GM21381 (cell line): ENCODE measurements at regions not wholly inside any gene's neighbourhood (a gene's known extent, or its start where the extent isn't known, plus 50 kb on each side); places are given as distances from the start of the nearest gene placed in this dataset.
"Not testable (repeated sequence)": the region's sequence is repeated elsewhere in the genome, so short reads cannot be mapped to it uniquely, and the experiment has no call there.

Experiments used
- ATAC-seq: cut with Tn5 transposase; IDR thresholded peaks from one replicate; pipeline ENCODE4 v1.9.1; 2021; ENCODE audit warnings: mild to moderate bottlenecking, moderate library complexity; ENCODE audit not compliant: unreplicated experiment

- no peak for ATAC-seq
Observed at GRCh38 chr5:17398866-17399835, 98.9 kb upstream of the TAF11L2 start.

- no peak for ATAC-seq
Observed at GRCh38 chr5:17399931-17400330, 98.1 kb upstream of the TAF11L2 start.

DNA sequence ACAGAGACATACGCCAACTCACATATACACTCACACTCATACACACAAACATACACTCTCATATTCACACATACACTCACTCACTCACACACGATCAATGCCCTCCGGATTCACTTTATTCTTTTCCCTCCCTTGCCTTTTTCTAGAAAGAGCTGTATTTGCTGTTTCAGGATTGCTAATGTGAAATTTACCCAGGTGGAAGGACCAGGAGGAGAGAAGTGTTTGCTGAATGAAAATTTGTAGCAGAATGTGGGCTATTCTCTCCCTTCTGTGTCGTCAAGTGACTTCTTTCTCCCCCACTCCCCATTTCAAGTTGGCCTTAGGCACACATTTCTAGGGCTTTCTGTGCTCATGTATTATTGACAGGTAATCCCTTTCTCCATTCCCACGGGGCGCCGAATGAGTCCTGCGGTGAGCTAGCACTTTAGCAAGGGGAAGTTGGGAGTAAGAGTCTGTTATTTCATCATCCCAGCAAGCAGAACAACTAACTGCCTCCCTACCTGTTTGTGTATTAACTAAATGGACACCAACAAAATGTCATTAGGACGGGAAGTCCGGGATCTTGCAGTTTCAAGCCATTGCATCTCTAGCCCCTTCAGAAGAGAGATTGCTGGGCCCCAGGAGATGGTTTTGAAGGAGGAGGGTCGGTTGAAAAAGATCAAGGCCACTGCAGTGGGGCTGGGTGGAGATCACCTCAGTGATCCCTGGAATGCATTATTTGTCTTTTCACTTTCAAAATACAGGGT, 97.1 kb upstream of the TAF11L2 start:
- ATAC-seq, result no peak

DNA sequence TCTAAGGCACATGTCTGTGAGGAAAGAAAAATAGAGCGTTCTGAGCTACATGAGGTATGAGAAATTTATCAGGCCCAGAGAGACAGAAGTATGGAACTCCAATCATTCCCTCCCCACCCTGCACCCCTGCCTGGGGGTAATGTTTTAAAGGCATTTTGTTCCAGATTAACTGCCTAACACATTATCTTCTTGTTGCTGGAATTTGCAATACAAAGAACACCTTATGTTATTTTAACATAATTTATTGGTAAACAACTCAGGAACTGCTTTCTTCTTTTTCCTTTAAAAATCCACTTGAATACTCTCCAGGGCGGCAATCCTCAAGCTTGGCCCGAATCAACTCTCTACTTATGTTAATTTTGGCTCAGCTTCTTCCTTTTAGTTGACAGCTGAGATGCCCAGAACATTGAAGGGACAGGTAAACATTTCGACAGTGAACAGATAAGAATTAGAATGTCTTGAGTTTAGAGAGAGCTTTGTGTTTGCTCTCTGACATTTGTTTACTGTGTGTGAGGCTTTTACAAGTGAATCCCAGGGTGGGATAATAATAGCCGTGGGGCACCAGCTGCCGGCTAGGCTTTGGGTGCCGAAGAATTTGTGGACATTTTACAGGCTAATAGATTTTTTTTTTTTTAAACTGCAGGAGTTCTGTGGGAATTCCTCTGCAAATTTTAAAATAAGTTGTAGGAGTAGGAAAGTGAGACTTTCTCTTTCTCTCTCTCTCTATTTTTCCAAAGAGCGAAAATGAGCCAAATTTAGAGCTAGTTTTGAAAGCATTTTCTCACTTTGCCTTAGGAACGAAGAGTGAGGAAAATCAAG, 96.4 kb upstream of the TAF11L2 start:
- ATAC-seq, result no peak

GRCh38 chr5:17402289-17403121, 95.5 kb upstream of the TAF11L2 start:
- no peak for ATAC-seq

DNA sequence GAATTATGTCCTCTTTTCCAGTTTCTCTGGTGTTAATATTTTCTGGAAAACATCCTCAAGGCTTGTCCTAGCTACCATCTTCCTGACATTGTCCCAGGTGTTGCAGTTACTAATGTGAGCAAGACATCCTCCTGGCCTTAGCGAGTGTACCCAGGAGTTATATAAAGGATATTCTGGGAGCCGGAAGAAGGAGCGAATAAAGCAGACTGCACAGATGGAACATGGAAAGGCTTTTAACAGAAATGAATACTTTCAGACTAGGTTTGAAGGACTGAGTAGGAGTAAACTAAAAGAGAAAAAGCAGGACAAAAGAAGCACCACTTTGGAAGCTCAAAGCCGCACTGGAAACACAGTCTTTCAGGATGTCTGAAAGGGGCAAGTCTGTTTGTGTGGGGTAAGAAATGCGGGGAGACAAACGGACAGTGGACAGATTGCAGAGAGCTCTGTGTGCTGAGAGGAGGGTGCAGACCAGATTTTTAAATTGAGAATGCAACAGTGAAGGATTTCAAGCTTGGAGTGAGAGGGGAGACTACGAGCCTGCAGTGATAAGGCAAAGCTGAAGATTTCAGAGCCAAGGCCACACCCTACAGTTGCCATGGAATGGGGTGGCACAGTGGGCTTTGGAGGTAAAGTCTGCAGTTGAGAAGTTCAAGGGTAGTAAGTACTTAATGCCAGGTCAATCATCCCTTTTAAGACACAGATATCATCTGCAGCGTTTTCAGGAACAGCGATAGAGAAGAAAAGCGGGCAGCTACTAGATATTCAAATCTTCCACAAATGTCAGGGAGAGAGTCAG, 94.1 kb upstream of the TAF11L2 start:
- ATAC-seq, result no peak

DNA sequence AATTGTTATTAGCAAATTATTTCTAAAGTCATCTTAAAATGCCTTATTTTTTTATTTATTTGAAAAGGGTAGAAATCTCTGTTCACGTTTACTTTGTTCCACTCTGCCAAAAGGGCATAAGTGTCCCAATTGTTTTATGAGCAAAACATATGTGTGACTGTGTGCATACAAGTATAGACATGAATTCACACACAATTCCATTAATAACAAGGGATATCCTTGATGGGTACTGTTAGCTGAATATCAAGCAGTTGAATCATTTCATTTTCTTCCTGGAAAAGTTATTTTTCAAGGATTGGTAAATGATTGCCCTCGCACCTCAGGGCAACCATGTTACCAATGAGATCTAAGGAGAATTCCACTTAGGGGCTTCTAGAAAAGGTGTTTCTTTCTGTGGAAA, 92.1 kb upstream of the TAF11L2 start:
- no peak for ATAC-seq

DNA sequence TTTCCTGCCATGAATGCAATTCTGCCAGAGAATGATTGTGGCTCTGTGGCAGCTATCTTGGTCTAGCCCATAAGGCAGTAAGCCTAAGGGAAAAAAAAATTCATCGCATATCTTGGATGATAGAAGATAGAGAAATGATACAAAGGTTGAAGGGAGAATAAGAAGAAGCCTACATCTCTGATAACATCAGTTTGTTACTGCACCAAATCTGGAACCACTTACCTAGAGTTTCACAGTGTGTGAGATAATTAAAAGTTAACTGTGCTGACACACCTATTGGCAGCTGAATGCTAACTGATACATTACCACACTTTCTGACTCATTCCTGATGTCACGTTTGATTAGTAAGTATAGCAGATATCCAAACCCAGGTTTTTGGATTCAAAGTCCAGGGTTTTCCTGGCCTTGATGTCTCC, 91.6 kb upstream of the TAF11L2 start:
- no peak for ATAC-seq

DNA sequence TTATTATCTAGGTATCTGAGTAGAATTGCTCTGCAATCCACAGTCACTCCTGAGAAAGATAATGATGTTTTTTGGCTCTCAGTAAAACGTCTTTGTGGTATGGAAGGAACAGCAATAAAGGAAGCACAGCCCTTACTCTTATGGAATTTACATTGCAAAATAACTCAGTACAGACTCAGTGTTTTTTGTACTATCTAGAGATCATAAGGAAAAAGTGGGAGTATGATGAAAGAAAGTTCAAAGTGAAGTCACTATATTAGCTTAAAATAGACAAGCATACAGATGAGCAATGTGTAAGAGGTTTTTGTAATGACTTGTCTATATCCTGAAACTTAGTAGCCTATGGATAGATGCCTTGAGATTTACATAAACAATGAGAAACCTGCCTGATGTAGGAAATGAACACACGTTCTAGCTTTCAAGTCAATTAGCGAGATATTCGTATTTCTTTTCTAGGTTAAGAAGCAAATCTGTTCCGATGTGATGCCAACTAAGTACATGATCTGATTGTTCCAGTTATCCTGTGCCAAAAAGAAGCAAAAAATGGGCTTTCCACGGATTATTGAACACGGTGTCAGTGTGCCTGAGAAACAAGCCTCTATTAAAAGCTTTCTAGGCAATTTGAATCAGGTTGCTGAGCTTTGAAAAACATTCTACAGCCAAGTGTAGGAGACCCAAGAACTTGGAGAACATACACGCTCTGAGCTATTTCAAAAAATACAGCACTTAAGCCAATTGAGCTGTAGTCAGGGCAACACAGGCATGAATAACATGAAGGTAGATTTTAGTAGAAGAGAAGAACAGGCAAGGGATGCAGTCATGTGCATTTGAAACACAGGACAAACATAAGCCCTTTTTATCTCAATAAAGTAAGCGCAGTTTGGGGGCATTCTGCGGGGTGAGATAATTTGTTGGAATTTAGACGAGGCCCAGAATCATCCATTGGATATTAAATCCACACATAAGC, 86.3 kb upstream of the TAF11L2 start:
- ATAC-seq, result no peak

DNA sequence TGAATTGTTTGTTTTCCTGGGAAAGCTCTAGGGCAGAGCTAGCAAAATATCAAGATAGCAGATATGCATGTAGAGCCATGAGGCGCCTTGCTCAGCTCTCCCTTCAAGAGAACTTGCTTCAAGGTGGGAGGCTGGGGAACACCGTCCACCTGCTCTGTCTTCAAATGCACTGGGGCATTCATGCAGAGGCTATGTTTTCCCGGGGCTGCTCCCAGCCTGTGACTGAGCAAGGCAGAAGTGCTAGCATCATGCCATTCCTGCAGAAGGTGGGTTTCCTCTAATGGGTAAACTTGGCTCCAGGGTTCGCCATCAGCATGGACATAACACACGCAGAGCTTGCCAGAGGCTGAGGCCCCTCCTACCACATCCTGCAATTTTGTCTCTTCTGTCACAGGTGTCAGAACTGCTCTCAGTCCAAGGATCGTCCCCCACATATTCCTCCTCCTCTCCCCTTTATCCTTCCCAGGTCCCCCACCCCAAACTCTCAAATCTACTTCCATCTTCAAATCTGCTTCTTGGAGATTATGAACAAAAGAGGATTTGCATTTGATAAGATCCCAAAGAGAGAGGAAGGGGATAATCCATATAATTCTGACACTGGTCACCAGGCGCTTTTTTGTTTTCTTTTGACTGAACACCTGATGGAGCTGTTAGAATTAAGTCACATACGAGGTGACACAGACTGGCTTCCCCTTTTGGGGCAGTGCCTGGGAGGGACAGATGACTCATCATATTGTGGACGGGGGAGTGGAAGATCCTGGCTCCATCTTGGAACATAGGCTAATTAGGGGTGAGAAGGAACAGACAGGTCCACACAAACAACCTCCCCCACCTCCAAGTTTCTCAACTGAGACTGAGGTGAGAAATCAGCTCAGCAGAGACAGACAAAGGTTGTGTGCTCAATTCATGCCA, 85.0 kb upstream of the TAF11L2 start:
- ATAC-seq, result peak; percentile 60

- ATAC-seq, result no peak
Observed at GRCh38 chr5:17413691-17414090, 84.3 kb upstream of the TAF11L2 start.

GRCh38 chr5:17415321-17415758, 82.7 kb upstream of the TAF11L2 start:
- ATAC-seq, result no peak

DNA sequence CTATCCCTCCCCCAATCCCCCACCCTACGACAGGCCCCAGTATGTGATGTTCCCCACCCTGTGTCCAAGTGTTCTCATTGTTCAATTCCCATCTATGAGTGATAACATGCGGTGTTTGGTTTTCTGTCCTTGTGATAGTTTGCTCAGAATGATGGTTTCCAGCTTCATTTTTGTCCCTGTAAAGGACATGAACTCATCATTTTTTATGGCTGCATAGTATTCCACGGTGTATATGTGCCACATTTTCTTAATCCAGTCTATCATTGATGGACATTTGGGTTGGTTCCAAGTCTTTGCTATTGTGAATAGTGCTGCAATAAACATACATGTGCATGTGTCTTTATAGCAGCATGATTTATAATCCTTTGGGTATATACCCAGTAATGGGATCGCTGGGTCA, 81.7 kb upstream of the TAF11L2 start:
- ATAC-seq, result not testable (repeated sequence)

- no peak for ATAC-seq
Observed at GRCh38 chr5:17424674-17425073, 73.4 kb upstream of the TAF11L2 start.

GRCh38 chr5:17425385-17426070, 72.5 kb upstream of the TAF11L2 start:
- ATAC-seq, result no peak

DNA sequence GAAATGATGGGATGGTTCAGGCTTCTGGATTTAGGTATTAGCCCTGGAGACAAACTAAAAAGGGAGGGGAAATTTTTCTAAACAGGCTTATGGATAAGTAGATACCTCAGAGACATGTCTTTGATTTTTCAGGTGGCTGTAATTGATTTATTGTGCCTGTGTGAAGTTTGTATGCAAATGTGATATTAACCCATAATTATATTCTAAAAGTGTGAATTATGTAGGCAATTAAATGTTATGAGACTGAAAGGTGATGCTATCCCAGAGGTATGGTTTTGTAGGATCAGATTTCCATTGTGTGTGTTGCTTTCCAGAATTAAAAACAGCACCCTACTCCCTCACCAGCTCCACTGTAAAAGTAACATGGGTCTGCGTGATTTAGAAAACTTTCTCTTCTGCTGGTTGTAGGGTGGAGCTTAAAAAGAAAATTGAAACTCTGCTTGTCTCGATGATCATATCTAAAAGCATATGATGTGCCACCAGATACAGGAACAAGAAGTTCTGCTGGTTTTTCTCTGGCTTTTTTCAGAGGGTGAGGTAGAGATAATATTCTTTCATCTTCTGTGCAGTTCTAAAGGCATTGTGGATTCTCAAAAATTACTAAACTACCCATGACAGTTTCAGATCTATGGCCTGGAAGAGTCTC, 71.8 kb upstream of the TAF11L2 start:
- ATAC-seq, result peak; percentile 84
